GM23338 (cell line): ENCODE measurements at regions not wholly inside any gene's neighbourhood (a gene's known extent, or its start where the extent isn't known, plus 50 kb on each side); places are given as distances from the start of the nearest gene placed in this dataset.

Experiments used
- ATAC-seq: fragments of 200-7000 bp; cut with Tn5 transposase; 3 replicates; pipeline ENCODE4 v1.9.1; 2020
- DNase-seq: peaks from one replicate; pipeline ENCODE4 v3.0.0-alpha.2; 2015; ENCODE audit warnings: low spot score
- H2AFZ ChIP-seq: fragments of 200-600 bp; sonication (generic); 2 replicates; pipeline ENCODE4 v1.8.0; 2016; ENCODE audit warnings: antibody characterized with exemption, mild to moderate bottlenecking, moderate library complexity
- H3F3A ChIP-seq: fragments of 200-600 bp; sonication (generic); replicated peaks from 2 replicates; pipeline ENCODE4 v1.8.0; 2017; ENCODE audit warnings: antibody characterized with exemption, mixed run types, low read depth
- H3K27ac ChIP-seq: fragments of 200-600 bp; sonication (generic); 2 replicates; pipeline ENCODE4 v1.6.1; 2016; ENCODE audit warnings: low read depth
- H3K27me3 ChIP-seq: fragments of 200-600 bp; sonication (generic); 2 replicates; pipeline ENCODE4 v1.8.0; 2016; ENCODE audit warnings: mild to moderate bottlenecking, mixed run types, moderate library complexity; ENCODE audit not compliant: insufficient read depth
- H3K36me3 ChIP-seq: fragments of 200-600 bp; sonication (generic); 2 replicates; pipeline ENCODE4 v1.8.0; 2016; ENCODE audit warnings: mild to moderate bottlenecking; ENCODE audit not compliant: insufficient read depth
- H3K4me1 ChIP-seq: fragments of 200-600 bp; sonication (generic); 2 replicates; pipeline ENCODE4 v1.8.0; 2016; ENCODE audit warnings: mild to moderate bottlenecking, moderate library complexity; ENCODE audit not compliant: insufficient read depth
- H3K4me2 ChIP-seq: fragments of 200-600 bp; sonication (generic); 2 replicates; pipeline ENCODE4 v1.7.1; 2017; ENCODE audit warnings: mixed run types
- H3K4me3 ChIP-seq: fragments of 200-600 bp; sonication (generic); 2 replicates; pipeline ENCODE4 v1.6.1; 2016; ENCODE audit warnings: mixed run types
- H3K79me2 ChIP-seq: fragments of 200-600 bp; sonication (generic); replicated peaks from 2 replicates; pipeline ENCODE4 v1.8.0; 2017; ENCODE audit warnings: mild to moderate bottlenecking; ENCODE audit not compliant: insufficient read depth
- H3K9me2 ChIP-seq: fragments of 200-600 bp; sonication (generic); 2 replicates; pipeline ENCODE4 v1.8.0; 2017; ENCODE audit not compliant: insufficient read depth
- H4K20me1 ChIP-seq: fragments of 200-600 bp; sonication (generic); replicated peaks from 2 replicates; pipeline ENCODE4 v1.8.0; 2017; ENCODE audit warnings: mild to moderate bottlenecking; ENCODE audit not compliant: insufficient read depth
- H3K27ac Mint-ChIP-seq: 2 replicates; pipeline ENCODE4 v1.8.0; 2020; ENCODE audit warnings: inconsistent platforms, mild to moderate bottlenecking, moderate library complexity, mixed read lengths
- H3K27me3 Mint-ChIP-seq: 3 replicates; pipeline ENCODE4 v1.8.0; 2022; ENCODE audit warnings: low read depth, mild to moderate bottlenecking, moderate library complexity, mixed read lengths, inconsistent platforms; ENCODE audit not compliant: insufficient read depth, poor library complexity
- H3K36me3 Mint-ChIP-seq: 3 replicates; pipeline ENCODE4 v1.8.0; 2021; ENCODE audit warnings: low read depth, mild to moderate bottlenecking, inconsistent platforms, moderate library complexity, mixed read lengths
- H3K4me1 Mint-ChIP-seq: 3 replicates; pipeline ENCODE4 v1.8.0; 2020; ENCODE audit warnings: mild to moderate bottlenecking, inconsistent platforms, mixed read lengths
- H3K4me3 Mint-ChIP-seq: 3 replicates; pipeline ENCODE4 v1.8.0; 2021; ENCODE audit warnings: moderate library complexity, mild to moderate bottlenecking, inconsistent platforms, mixed read lengths
- H3K9me3 Mint-ChIP-seq: 3 replicates; pipeline ENCODE4 v1.8.0; 2020; ENCODE audit warnings: moderate library complexity, mild to moderate bottlenecking, inconsistent platforms, mixed read lengths
- CREB1 ChIP-seq: fragments of 250-450 bp; sonication (Bioruptor Pico); IDR thresholded peaks from 2 replicates; pipeline ENCODE4 v1.5.0; 2020; ENCODE audit warnings: low read depth, mild to moderate bottlenecking, moderate library complexity
- CTCF ChIP-seq, 2 experiments: fragments of 200-600 bp in 1 of 2; sonication (generic) in 1 of 2; conservative IDR thresholded peaks; 2 replicates each; pipeline versions ENCODE4 v1.5.1 to v1.6.1; 2016 to 2017; ENCODE audit warnings: antibody characterized with exemption in 2 of 2, low read depth in 2 of 2, mild to moderate bottlenecking in 2 of 2, moderate library complexity in 1 of 2
- ETS1 ChIP-seq: IDR thresholded peaks from 2 replicates; pipeline ENCODE4 v1.6.1; 2016; ENCODE audit warnings: antibody characterized with exemption
- EZH2 ChIP-seq: fragments of 200-600 bp; sonication (generic); IDR thresholded peaks from one replicate; pipeline ENCODE4 v1.8.0; 2017; ENCODE audit warnings: antibody characterized with exemption, mild to moderate bottlenecking, low read depth; ENCODE audit not compliant: unreplicated experiment
- EZH2phosphoT487 ChIP-seq: fragments of 200-600 bp; sonication (generic); IDR thresholded peaks from one replicate; pipeline ENCODE4 v1.8.1; 2018; ENCODE audit warnings: antibody characterized with exemption; ENCODE audit not compliant: unreplicated experiment
- JUNB ChIP-seq: IDR thresholded peaks from one replicate; pipeline ENCODE4 v1.6.1; 2016; ENCODE audit warnings: antibody characterized with exemption; ENCODE audit not compliant: unreplicated experiment
- NANOG ChIP-seq: IDR thresholded peaks from 2 replicates; pipeline ENCODE4 v1.6.1; 2016; ENCODE audit warnings: antibody characterized with exemption, borderline replicate concordance
- POLR2AphosphoS5 ChIP-seq: IDR thresholded peaks from 2 replicates; pipeline ENCODE4 v1.6.1; 2016; ENCODE audit warnings: antibody characterized with exemption, low read depth
- REST ChIP-seq: IDR thresholded peaks from one replicate; pipeline ENCODE4 v1.6.1; 2018; ENCODE audit warnings: antibody characterized with exemption; ENCODE audit not compliant: unreplicated experiment
- STAT1 ChIP-seq: IDR thresholded peaks from one replicate; pipeline ENCODE4 v1.6.1; 2016; ENCODE audit warnings: antibody characterized with exemption; ENCODE audit not compliant: unreplicated experiment
- ZNF114 ChIP-seq: fragments of 250-450 bp; sonication (Bioruptor Pico); IDR thresholded peaks from 2 replicates; pipeline ENCODE4 v1.5.0; 2020; ENCODE audit warnings: mild to moderate bottlenecking, moderate library complexity
- ZNF331 ChIP-seq: fragments of 250-450 bp; sonication (Bioruptor Pico); IDR thresholded peaks from 2 replicates; pipeline ENCODE4 v1.5.0; 2020; ENCODE audit warnings: low read depth, mild to moderate bottlenecking, moderate library complexity
- ZNF462 ChIP-seq: fragments of 250-450 bp; sonication (Bioruptor Pico); IDR thresholded peaks from 2 replicates; pipeline ENCODE4 v1.5.0; 2020; ENCODE audit warnings: mild to moderate bottlenecking, moderate library complexity

- Histone ChIP-seq H3K4me2 (no peak overlapping the region), H3K79me2 (no peaks in the 10 kb centered on the region), H3F3A (no peaks in the 10 kb centered on the region), H4K20me1 (no peaks in the 10 kb centered on the region), H3K4me3 (no peak overlapping the region), H3K4me1 (no peaks in the 10 kb centered on the region), H3K36me3 (no peaks in the 10 kb centered on the region), H2AFZ (no peak overlapping the region), H3K27me3 (no peaks in the 10 kb centered on the region), H3K9me2 (no peaks in the 10 kb centered on the region), H3K27ac (no peak overlapping the region)
- TF ChIP-seq STAT1 (no peak), NANOG (no peak), ZNF462 (CRISPR knock-in tag) (no peak), EZH2 (no peak), CREB1 (CRISPR knock-in tag) (no peak), JUNB (no peak), REST (no peak), ETS1 (no peak), EZH2phosphoT487 (no peak), POLR2AphosphoS5 (no peak), CTCF (conservative IDR thresholded peaks at IDR 0.05; ENCODE audit: low read depth in 2 of 2) (no peak), ZNF114 (CRISPR knock-in tag) (no peak), ZNF331 (no peak)
- Mint-ChIP-seq H3K9me3 (no peaks in the 10 kb centered on the region), H3K36me3 (no peaks in the 10 kb centered on the region), H3K27me3 (no peaks in the 10 kb centered on the region), H3K27ac (no peak overlapping the region), H3K4me3 (no peak overlapping the region), H3K4me1 (no peaks in the 10 kb centered on the region)
- DNase-seq, result no peak
- no peak for ATAC-seq
Measured at GRCh38 chr2:40628556-40628955, 176.7 kb upstream of the SLC8A1 start.
